B cell (primary cell): ENCODE measurements at regions not wholly inside any gene's neighbourhood (a gene's known extent, or its start where the extent isn't known, plus 50 kb on each side); places are given as distances from the start of the nearest gene placed in this dataset.

ENCODE experiments used
- ATAC-seq: fragments of 200-7000 bp; cut with Tn5 transposase; one replicate; pipeline ENCODE4 v1.10.0; 2021; ENCODE audit warnings: low read depth, mild to moderate bottlenecking, moderate number of reproducible peaks, moderate library complexity
- CTCF ChIA-PET: fragments of 350-600 bp; sonication (Branson Sonifier 250); formaldehyde crosslinking; loops from one replicate; lab custom pipeline; 2021; ENCODE audit warnings: antibody characterized with exemption, inconsistent platforms; lab: Charles Lee
- POLR2A ChIA-PET: fragments of 350-600 bp; sonication (Branson Sonifier 250); formaldehyde crosslinking; loops from one replicate; lab custom pipeline; 2021; ENCODE audit warnings: antibody characterized with exemption; lab: Charles Lee
- DNase-seq: peaks from one replicate; pipeline ENCODE4 v3.0.0; 2013
- H2AFZ ChIP-seq: 2 replicates; pipeline ENCODE4 v1.6.1; 2012; ENCODE audit warnings: mild to moderate bottlenecking, low read depth, low read length; ENCODE audit not compliant: insufficient read depth, poor library complexity, severe bottlenecking
- H3K27ac ChIP-seq, 2 donors: 1 replicate in 1 of 2; 2 replicates in 1 of 2; pipeline ENCODE4 v1.5.1; 2012 to 2013; ENCODE audit warnings: low read length in 2 of 2, mild to moderate bottlenecking in 2 of 2, moderate library complexity in 1 of 2
- H3K27me3 ChIP-seq, 4 experiments: fragments of 200-600 bp in 1 of 4; sonication (generic) in 1 of 4; replicated peaks in 1 of 4; 1 replicate in 2 of 4; 2 replicates in 2 of 4; pipeline versions ENCODE4 v1.6.1 to v1.7.0; 2013 to 2016; ENCODE audit warnings: low read length in 3 of 4, mild to moderate bottlenecking in 2 of 4, mixed read lengths in 1 of 4, moderate library complexity in 1 of 4; ENCODE audit not compliant: insufficient read depth in 4 of 4, control insufficient read depth in 3 of 4; ENCODE audit errors: control extremely low read depth in 1 of 4
- H3K36me3 ChIP-seq, 2 experiments: replicated peaks in 1 of 2; 1 replicate in 1 of 2; 2 replicates in 1 of 2; pipeline versions ENCODE4 v1.6.1 to v1.7.1; 2013; ENCODE audit warnings: low read length in 1 of 2; ENCODE audit not compliant: insufficient read depth in 2 of 2, control insufficient read depth in 1 of 2; ENCODE audit errors: control extremely low read depth in 1 of 2, extremely low read depth in 1 of 2
- H3K4me1 ChIP-seq, 2 donors: fragments of 200-600 bp in 1 of 2; sonication (generic) in 1 of 2; 1 replicate in 1 of 2; 2 replicates in 1 of 2; pipeline versions ENCODE4 v1.5.1 to v1.6.1; 2013 to 2017; ENCODE audit warnings: low read length in 2 of 2; ENCODE audit not compliant: control insufficient read depth in 2 of 2, insufficient read depth in 2 of 2
- H3K4me2 ChIP-seq: replicated peaks from 2 replicates; pipeline ENCODE3; 2012; ENCODE audit warnings: mild to moderate bottlenecking, low read depth, low read length; ENCODE audit not compliant: poor library complexity, severe bottlenecking
- H3K4me3 ChIP-seq, 5 experiments: fragments of 200-600 bp in 1 of 5; sonication (generic) in 1 of 5; 1 replicate in 3 of 5; 2 replicates in 2 of 5; pipeline versions ENCODE4 v1.5.1 to v1.7.0; 2011 to 2016; ENCODE audit warnings: low read length in 4 of 5, mild to moderate bottlenecking in 4 of 5, low read depth in 2 of 5, control low read depth in 1 of 5, moderate library complexity in 1 of 5; ENCODE audit not compliant: insufficient read depth in 1 of 5; ENCODE audit errors: control extremely low read depth in 1 of 5, extremely low read depth in 1 of 5
- H3K79me2 ChIP-seq: fragments of 200-600 bp; sonication (generic); one replicate; pipeline ENCODE4 v1.6.0; 2016; ENCODE audit warnings: low read length; ENCODE audit not compliant: control insufficient read depth, insufficient read depth
- H3K9ac ChIP-seq: fragments of 200-600 bp; sonication (generic); 2 replicates; pipeline ENCODE4 v1.6.1; 2017; ENCODE audit warnings: mild to moderate bottlenecking, low read length, moderate library complexity
- H3K9me3 ChIP-seq, 3 donors: one replicate each; pipeline versions ENCODE4 v1.6.1 to v1.7.1; 2013; ENCODE audit warnings: low read length in 2 of 3; ENCODE audit not compliant: control insufficient read depth in 2 of 3, insufficient read depth in 1 of 3; ENCODE audit errors: control extremely low read depth in 1 of 3
- H4K20me1 ChIP-seq: 2 replicates; pipeline ENCODE4 v1.6.0; 2012; ENCODE audit warnings: mild to moderate bottlenecking, low read length; ENCODE audit not compliant: insufficient read depth, control insufficient read depth, poor library complexity, severe bottlenecking
- H3K27ac Mint-ChIP-seq: one replicate; pipeline ENCODE4 v1.8.0; 2021; ENCODE audit warnings: mixed read lengths
- H3K27me3 Mint-ChIP-seq: one replicate; pipeline ENCODE4 v1.8.0; 2021; ENCODE audit warnings: mixed read lengths
- H3K4me1 Mint-ChIP-seq: one replicate; pipeline ENCODE4 v1.8.0; 2021; ENCODE audit warnings: mixed read lengths
- H3K4me3 Mint-ChIP-seq: one replicate; pipeline ENCODE4 v1.8.0; 2021; ENCODE audit warnings: mixed read lengths
- H3K9me3 Mint-ChIP-seq: one replicate; pipeline ENCODE4 v1.8.0; 2022; ENCODE audit warnings: mixed read lengths; ENCODE audit not compliant: insufficient read depth
- CTCF ChIP-seq: fragments of 200-600 bp; IDR thresholded peaks from one replicate; pipeline ENCODE4 v1.8.0; 2022; ENCODE audit warnings: antibody characterized with exemption, mild to moderate bottlenecking
- EZH2 ChIP-seq: IDR thresholded peaks from 2 replicates; pipeline ENCODE4 v1.6.1; 2012; ENCODE audit warnings: borderline replicate concordance, low read depth, mild to moderate bottlenecking, moderate library complexity, low read length; ENCODE audit not compliant: insufficient read depth, poor library complexity, severe bottlenecking
- WGBS: methylation state at CpG from one replicate; pipeline ENCODE4 v1.1.5; 2013; ENCODE audit warnings: missing lambda C conversion rate; ENCODE audit not compliant: insufficient coverage; 5-methylcytosine and 5-hydroxymethylcytosine counted together
- intact Hi-C: fragments of 100-400 bp; cut with micrococcal nuclease; formaldehyde crosslinking; loops from one replicate; pipeline ENCODE4 v1.10.0; 2022

DNA sequence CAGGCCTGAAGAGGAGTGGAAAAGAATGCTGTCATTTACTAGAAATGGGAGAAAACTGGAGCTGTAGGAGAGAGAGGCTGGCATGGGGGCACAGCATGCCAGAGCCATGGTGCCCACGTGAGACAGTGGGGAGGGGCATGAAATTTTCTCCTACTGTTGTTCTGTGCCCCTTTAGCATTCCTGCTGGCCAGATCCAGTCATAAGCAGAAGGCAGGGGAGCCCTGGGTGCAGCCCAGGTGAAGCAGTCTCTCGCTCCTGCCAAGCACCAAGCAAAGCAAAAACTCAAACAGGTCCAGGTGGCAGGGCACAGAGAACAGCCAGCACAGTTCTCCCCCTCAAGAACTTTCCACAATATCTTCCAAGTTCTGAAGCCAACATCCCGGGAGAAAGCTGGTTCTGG, 383.2 kb downstream of the TCERG1L start:
- Histone ChIP-seq H4K20me1 (no peaks in the 10 kb centered on the region), H3K36me3 (no peaks in the 10 kb centered on the region), H3K9me3 (peaks cover 0 to 27% (median 0%) of the 10 kb centered on the region in 3 donors), H3K27me3 (no peaks in the 10 kb centered on the region), H3K9ac (no peak overlapping the region), H3K27ac (no peak overlapping the region), H3K4me1 (no peaks in the 10 kb centered on the region), H3K4me2 (no peak overlapping the region), H3K79me2 (no peaks in the 10 kb centered on the region), H3K4me3 (no peak overlapping the region), H2AFZ (no peak overlapping the region)
- CTCF ChIA-PET = no interaction called here
- no peak for TF ChIP-seq EZH2
- TF ChIP-seq CTCF = no peak
- DNase-seq = no peak
- 66% methylated on average over 3 of the region's 3 CpGs for WGBS
- Mint-ChIP-seq H3K4me1 (no peaks in the 10 kb centered on the region), H3K27ac (no peak overlapping the region), H3K4me3 (no peak overlapping the region), H3K9me3 (no peaks in the 10 kb centered on the region), H3K27me3 (no peaks in the 10 kb centered on the region)
- no peak for ATAC-seq
- intact Hi-C loops = no loop called here
- POLR2A ChIA-PET = no interaction called here

GRCh38 chr10:130929422-130930325, 381.8 kb downstream of the TCERG1L start:
- Histone ChIP-seq H3K27ac (no peak overlapping the region), H3K27me3 (no peaks in the 10 kb centered on the region), H3K9ac (no peak overlapping the region), H3K79me2 (no peaks in the 10 kb centered on the region), H3K9me3 (peaks cover 0 to 25% (median 0%) of the 10 kb centered on the region in 3 donors), H3K4me2 (no peak overlapping the region), H3K4me3 (no peak overlapping the region), H3K4me1 (no peaks in the 10 kb centered on the region), H2AFZ (no peak overlapping the region), H4K20me1 (no peaks in the 10 kb centered on the region), H3K36me3 (no peaks in the 10 kb centered on the region)
- Mint-ChIP-seq H3K4me1 (no peaks in the 10 kb centered on the region), H3K27ac (no peak overlapping the region), H3K4me3 (no peak overlapping the region), H3K9me3 (no peaks in the 10 kb centered on the region), H3K27me3 (no peaks in the 10 kb centered on the region)
- POLR2A ChIA-PET = no interaction called here
- WGBS = 83% methylated on average over 16 of the region's 17 CpGs
- TF ChIP-seq EZH2 (no peak), CTCF (no peak)
- no peak for ATAC-seq
- CTCF ChIA-PET = no interaction called here
- no peak for DNase-seq
- intact Hi-C loops = no loop called here
